H1 (cell line): ENCODE measurements at regions not wholly inside any gene's neighbourhood (a gene's known extent, or its start where the extent isn't known, plus 50 kb on each side); places are given as distances from the start of the nearest gene placed in this dataset.

Experiments
- CTCF ChIA-PET: fragments of 300-600 bp; sonication (Branson Sonifier 250); formaldehyde crosslinking; loops from one replicate; lab custom pipeline; 2021; ENCODE audit not compliant: partially characterized antibody; lab: Charles Lee
- POLR2A ChIA-PET: fragments of 300-600 bp; sonication (Branson Sonifier 250); formaldehyde crosslinking; loops from one replicate; lab custom pipeline; 2021; ENCODE audit warnings: inconsistent platforms; ENCODE audit not compliant: partially characterized antibody; lab: Charles Lee
- DNase-seq, 2 experiments: peaks; one replicate each; pipeline versions ENCODE4 v3.0.0 to v3.0.0-alpha.2; 2010 to 2022; ENCODE audit warnings: low spot score in 2 of 2, low read depth in 1 of 2, mixed read lengths in 1 of 2
- FAIRE-seq: peaks from 2 replicates; lab custom pipeline; 2011; peaks lifted over from hg19 to GRCh38; lab: Jason Lieb, UNC
- H2AFZ ChIP-seq: 2 replicates; pipeline ENCODE4 v1.8.1; 2012; ENCODE audit warnings: low read length, inconsistent platforms
- H2AK5ac ChIP-seq: 2 replicates; pipeline ENCODE4 v1.6.1; 2013; ENCODE audit warnings: low read depth, low read length
- H2BK120ac ChIP-seq: replicated peaks from 2 replicates; pipeline ENCODE3; 2013; ENCODE audit warnings: low read depth, low read length, inconsistent platforms
- H2BK12ac ChIP-seq: 2 replicates; pipeline ENCODE4 v1.6.1; 2013; ENCODE audit warnings: low read depth, low read length
- H2BK15ac ChIP-seq: 2 replicates; pipeline ENCODE4 v1.6.1; 2013; ENCODE audit warnings: low read length
- H2BK20ac ChIP-seq: 2 replicates; pipeline ENCODE4 v1.6.1; 2013; ENCODE audit warnings: low read length
- H2BK5ac ChIP-seq: 2 replicates; pipeline ENCODE4 v1.6.1; 2013; ENCODE audit warnings: low read depth, low read length
- H3K14ac ChIP-seq: 2 replicates; pipeline ENCODE4 v1.6.1; 2013; ENCODE audit warnings: inconsistent platforms; ENCODE audit not compliant: insufficient read length
- H3K18ac ChIP-seq: 2 replicates; pipeline ENCODE4 v1.6.1; 2013; ENCODE audit warnings: low read length; ENCODE audit errors: extremely low read depth
- H3K23ac ChIP-seq: 2 replicates; pipeline ENCODE4 v1.6.1; 2013; ENCODE audit warnings: inconsistent platforms; ENCODE audit not compliant: insufficient read length
- H3K23me2 ChIP-seq: 2 replicates; pipeline ENCODE4 v1.6.1; 2013; ENCODE audit warnings: low read depth, low read length
- H3K27ac ChIP-seq: 2 replicates; pipeline ENCODE4 v1.6.1; 2011; ENCODE audit warnings: low read depth, low read length, inconsistent platforms
- H3K27me3 ChIP-seq, 4 experiments: replicated peaks in 1 of 4; 1 replicate in 1 of 4; 2 replicates in 3 of 4; pipeline versions ENCODE4 v1.6.1 to v1.8.1; 2011 to 2013; ENCODE audit warnings: low read length in 3 of 4, mild to moderate bottlenecking in 3 of 4, inconsistent platforms in 2 of 4, mixed read lengths in 2 of 4, moderate library complexity in 1 of 4; ENCODE audit not compliant: control insufficient read depth in 3 of 4, insufficient read depth in 3 of 4; ENCODE audit errors: extremely low read depth in 1 of 4
- H3K36me3 ChIP-seq, 4 experiments: 2 replicates each; pipeline versions ENCODE4 v1.6.1 to v1.8.1; 2011 to 2013; ENCODE audit warnings: mild to moderate bottlenecking in 4 of 4, low read length in 3 of 4, moderate library complexity in 2 of 4, control low read depth in 1 of 4, inconsistent platforms in 1 of 4; ENCODE audit not compliant: insufficient read depth in 4 of 4, control insufficient read depth in 2 of 4
- H3K4ac ChIP-seq: replicated peaks from 2 replicates; pipeline ENCODE3; 2013; ENCODE audit warnings: low read length, low read depth, mixed read lengths, inconsistent platforms; ENCODE audit not compliant: insufficient read length
- H3K4me1 ChIP-seq, 4 experiments: replicated peaks in 1 of 4; 1 replicate in 1 of 4; 2 replicates in 3 of 4; pipeline versions ENCODE4 v1.6.1 to v1.8.1; 2011 to 2013; ENCODE audit warnings: low read length in 3 of 4, inconsistent platforms in 2 of 4, mixed read lengths in 1 of 4; ENCODE audit not compliant: insufficient read depth in 4 of 4, control insufficient read depth in 3 of 4
- H3K4me2 ChIP-seq, 2 experiments: 2 replicates each; pipeline versions ENCODE4 v1.6.1 to v1.8.1; 2011 to 2013; ENCODE audit warnings: low read depth in 2 of 2, low read length in 2 of 2, control low read depth in 1 of 2, inconsistent platforms in 1 of 2, mild to moderate bottlenecking in 1 of 2; ENCODE audit not compliant: insufficient read depth in 1 of 2
- H3K4me3 ChIP-seq, 4 experiments: fragments of 200-600, 300-600 bp in 1 of 4; sonication (generic), shearing (Covaris generic), sonication (Bioruptor Twin) in 1 of 4; 2 replicates each; pipeline versions ENCODE4 v1.5.1 to v1.8.1; 2011 to 2016; ENCODE audit warnings: low read length in 4 of 4, low read depth in 3 of 4, control low read depth in 2 of 4, inconsistent platforms in 2 of 4, mild to moderate bottlenecking in 2 of 4, mixed read lengths in 1 of 4, moderate library complexity in 1 of 4; ENCODE audit not compliant: insufficient read depth in 2 of 4; ENCODE audit errors: extremely low read depth in 1 of 4
- H3K56ac ChIP-seq: replicated peaks from 2 replicates; pipeline ENCODE3; 2013; ENCODE audit warnings: low read depth, mild to moderate bottlenecking, mixed read lengths, low read length, inconsistent platforms; ENCODE audit not compliant: insufficient read length
- H3K79me1 ChIP-seq: 2 replicates; pipeline ENCODE4 v1.6.1; 2013; ENCODE audit warnings: low read depth, low read length, control low read depth
- H3K79me2 ChIP-seq, 2 experiments: 2 replicates each; pipeline versions ENCODE4 v1.6.1 to v1.8.1; 2012 to 2013; ENCODE audit warnings: low read length in 2 of 2, mild to moderate bottlenecking in 2 of 2, inconsistent platforms in 1 of 2; ENCODE audit not compliant: insufficient read depth in 2 of 2, control insufficient read depth in 1 of 2
- H3K9ac ChIP-seq, 4 experiments: replicated peaks in 1 of 4; 1 replicate in 1 of 4; 2 replicates in 3 of 4; pipeline versions ENCODE4 v1.6.1 to v1.8.1; 2011 to 2013; ENCODE audit warnings: low read depth in 3 of 4, low read length in 3 of 4, control low read depth in 2 of 4, mild to moderate bottlenecking in 2 of 4, moderate library complexity in 2 of 4, inconsistent platforms in 1 of 4; ENCODE audit errors: extremely low read depth in 1 of 4
- H3K9me3 ChIP-seq, 2 experiments: 2 replicates each; pipeline versions ENCODE4 v1.6.1 to v1.8.1; 2012 to 2013; ENCODE audit warnings: mild to moderate bottlenecking in 2 of 2, moderate library complexity in 2 of 2, control low read depth in 1 of 2, inconsistent platforms in 1 of 2, low read depth in 1 of 2, low read length in 1 of 2, mixed read lengths in 1 of 2; ENCODE audit not compliant: insufficient read depth in 2 of 2
- H4K20me1 ChIP-seq, 2 experiments: replicated peaks in 1 of 2; 2 replicates each; pipeline versions ENCODE3 to v1.8.1; 2011 to 2013; ENCODE audit warnings: inconsistent platforms in 2 of 2, low read length in 2 of 2, mild to moderate bottlenecking in 1 of 2; ENCODE audit not compliant: insufficient read depth in 2 of 2, control insufficient read depth in 1 of 2
- H4K5ac ChIP-seq: 2 replicates; pipeline ENCODE4 v1.6.1; 2013; ENCODE audit warnings: low read length, low read depth, mixed read lengths, inconsistent platforms; ENCODE audit not compliant: insufficient read length
- H4K8ac ChIP-seq: 2 replicates; pipeline ENCODE4 v1.8.0; 2013; ENCODE audit warnings: mild to moderate bottlenecking, moderate library complexity, low read length, inconsistent platforms; ENCODE audit not compliant: insufficient read depth; ENCODE audit errors: extremely low read depth
- H4K91ac ChIP-seq: replicated peaks from 2 replicates; pipeline ENCODE3; 2013; ENCODE audit warnings: low read length, mixed read lengths, inconsistent platforms; ENCODE audit not compliant: insufficient read length
- CHD2 ChIP-seq: IDR thresholded peaks from 2 replicates; pipeline ENCODE4 v1.6.1; 2012; ENCODE audit warnings: low read length, improper control_type of control experiment
- CTBP2 ChIP-seq: IDR thresholded peaks from 2 replicates; pipeline ENCODE4 v1.7.0; 2011; ENCODE audit warnings: borderline replicate concordance, mild to moderate bottlenecking, moderate library complexity, mixed read lengths, low read length; ENCODE audit not compliant: insufficient read depth, insufficient read length
- EP300 ChIP-seq, 2 experiments: IDR thresholded peaks; 1 replicate in 1 of 2; 2 replicates in 1 of 2; pipeline ENCODE4 v1.6.1; 2011 to 2012; ENCODE audit warnings: low read depth in 2 of 2, low read length in 2 of 2, mild to moderate bottlenecking in 2 of 2, borderline replicate concordance in 1 of 2, inconsistent platforms in 1 of 2, moderate library complexity in 1 of 2
- FOSL1 ChIP-seq: IDR thresholded peaks from 2 replicates; pipeline ENCODE4 v1.6.1; 2011; ENCODE audit warnings: mild to moderate bottlenecking, low read depth, low read length, moderate library complexity; ENCODE audit not compliant: insufficient read depth
- KDM1A ChIP-seq: fragments of 200-600, 300-600 bp; sonication (generic); IDR thresholded peaks from 2 replicates; pipeline ENCODE4 v1.7.1; 2016; ENCODE audit warnings: mild to moderate bottlenecking, low read length, borderline replicate concordance
- KDM4A ChIP-seq: IDR thresholded peaks from one replicate; pipeline ENCODE4 v1.7.1; 2012; ENCODE audit warnings: low read depth, mild to moderate bottlenecking, moderate library complexity, low read length, inconsistent platforms; ENCODE audit not compliant: severe bottlenecking
- MAFK ChIP-seq: IDR thresholded peaks from 2 replicates; pipeline ENCODE4 v1.6.1; 2012; ENCODE audit warnings: low read depth, mild to moderate bottlenecking, improper control_type of control experiment, low read length
- SUZ12 ChIP-seq: fragments of 200-600 bp; sonication (generic); IDR thresholded peaks from 2 replicates; pipeline ENCODE4 v1.6.1; 2012; ENCODE audit warnings: mild to moderate bottlenecking, inconsistent platforms, low read length, moderate library complexity, mixed read lengths
- TEAD4 ChIP-seq: IDR thresholded peaks from 2 replicates; pipeline ENCODE4 v1.6.1; 2012; ENCODE audit warnings: low read depth, low read length, inconsistent platforms, mixed read lengths
- WGBS, 2 experiments: shearing (Covaris generic) in 1 of 2; methylation state at CpG; one replicate each; pipeline versions ENCODE4 v1.1.6 to v1.1.7; 2013 to 2015; ENCODE audit warnings: low lambda C conversion rate in 2 of 2, mixed read lengths in 2 of 2, inconsistent platforms in 1 of 2, low coverage in 1 of 2, missing lambda C conversion rate in 1 of 2; ENCODE audit not compliant: insufficient replicate concordance in 2 of 2, insufficient coverage in 1 of 2, insufficient read length in 1 of 2; ENCODE audit errors: extremely low coverage in 1 of 2, missing lambda C conversion rate in 1 of 2; 5-methylcytosine and 5-hydroxymethylcytosine counted together
- TF ChIP-seq, protein P1 (sequence below): IDR thresholded peaks from 2 replicates; pipeline ENCODE4 v1.6.1; 2012; ENCODE audit warnings: inconsistent platforms
- TF ChIP-seq, protein P2 (sequence below): IDR thresholded peaks from 2 replicates; pipeline ENCODE4 v1.6.1; 2011; ENCODE audit warnings: low read length, improper control_type of control experiment

DNA sequence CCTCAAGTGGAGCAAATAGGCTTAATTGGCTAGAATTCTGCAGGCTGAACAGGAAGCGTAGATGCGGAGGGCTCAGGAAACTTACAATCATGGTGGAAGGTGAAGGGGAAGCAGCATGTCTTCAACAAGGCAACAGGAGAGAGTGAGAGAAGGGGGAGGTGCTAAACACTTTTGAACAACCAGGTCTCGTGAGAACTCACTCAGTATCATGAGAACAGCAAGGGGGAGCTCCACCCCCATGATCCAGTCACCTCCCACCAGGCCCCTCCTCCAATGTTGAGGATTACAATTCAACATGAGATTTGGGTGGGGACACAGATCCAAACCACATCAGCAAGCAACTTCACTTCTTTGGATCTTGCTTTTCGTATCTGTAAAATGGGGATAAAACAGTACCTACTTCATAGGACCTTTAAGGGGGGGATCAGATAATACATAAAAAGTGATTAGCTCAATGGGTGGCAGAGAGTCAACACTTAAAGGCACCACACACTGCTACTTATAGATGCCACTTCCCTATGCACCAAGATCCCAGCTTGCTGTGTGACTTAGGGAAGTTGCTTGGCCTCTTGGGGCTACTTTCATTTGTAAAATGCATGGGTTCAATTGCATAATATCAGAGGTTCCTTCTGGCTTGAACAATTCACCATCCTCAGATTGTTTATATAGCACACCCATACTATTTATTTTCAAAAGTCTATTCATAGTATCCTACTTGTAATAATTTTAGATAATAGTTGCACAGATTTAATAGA is 184.8 kb upstream of the RPH3A start:
- FAIRE-seq, result no peak
- TF ChIP-seq, protein P1, sequence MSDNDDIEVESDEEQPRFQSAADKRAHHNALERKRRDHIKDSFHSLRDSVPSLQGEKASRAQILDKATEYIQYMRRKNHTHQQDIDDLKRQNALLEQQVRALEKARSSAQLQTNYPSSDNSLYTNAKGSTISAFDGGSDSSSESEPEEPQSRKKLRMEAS, result peak; percentile 46; the same call in 1 of the 2 replicates
- TF ChIP-seq KDM1A, result no peak
- no peak for TF ChIP-seq SUZ12
- no peak for TF ChIP-seq EP300 (IDR thresholded peaks at IDR 0.05; ENCODE audit: borderline replicate concordance in 1 of 2, low read depth in 2 of 2, low read length in 2 of 2)
- no peak for TF ChIP-seq KDM4A
- no peak for TF ChIP-seq MAFK
- peak; percentile 81 for TF ChIP-seq CHD2
- TF ChIP-seq FOSL1, result no peak
- TF ChIP-seq CTBP2, result no peak
- TF ChIP-seq, protein P2, sequence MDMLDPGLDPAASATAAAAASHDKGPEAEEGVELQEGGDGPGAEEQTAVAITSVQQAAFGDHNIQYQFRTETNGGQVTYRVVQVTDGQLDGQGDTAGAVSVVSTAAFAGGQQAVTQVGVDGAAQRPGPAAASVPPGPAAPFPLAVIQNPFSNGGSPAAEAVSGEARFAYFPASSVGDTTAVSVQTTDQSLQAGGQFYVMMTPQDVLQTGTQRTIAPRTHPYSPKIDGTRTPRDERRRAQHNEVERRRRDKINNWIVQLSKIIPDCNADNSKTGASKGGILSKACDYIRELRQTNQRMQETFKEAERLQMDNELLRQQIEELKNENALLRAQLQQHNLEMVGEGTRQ, result no peak
- no peak for TF ChIP-seq TEAD4

More for the DNA sequence above, 184.8 kb upstream of the RPH3A start:
- Histone ChIP-seq H2AK5ac (no peak overlapping the region), H4K20me1 (no peaks in the 10 kb centered on the region), H4K91ac (no peak overlapping the region), H3K14ac (no peak overlapping the region), H2BK15ac (no peak overlapping the region), H2AFZ (no peak overlapping the region), H3K79me1 (no peaks in the 10 kb centered on the region), H3K4me3 (no peak overlapping the region), H3K79me2 (no peaks in the 10 kb centered on the region), H3K9me3 (no peaks in the 10 kb centered on the region), H2BK12ac (no peak overlapping the region), H3K4me2 (no peak overlapping the region), H3K23me2 (no peaks in the 10 kb centered on the region; the same call in 1 of the 2 replicates), H3K4ac (no peak overlapping the region), H3K56ac (no peak overlapping the region), H3K27me3 (peaks cover 0 to 2% (median 0%) of the 10 kb centered on the region in 4 experiments; a peak in 3 of 7 replicates), H3K36me3 (no peaks in the 10 kb centered on the region), H3K9ac (no peak overlapping the region), H4K5ac (no peak overlapping the region), H3K4me1 (peaks cover 0 to 8% (median 3%) of the 10 kb centered on the region in 4 experiments; a peak in 4 of 7 replicates), H2BK120ac (no peak overlapping the region), H2BK20ac (no peak overlapping the region), H2BK5ac (no peak overlapping the region), H4K8ac (no peak overlapping the region), H3K27ac (no peak overlapping the region), H3K18ac (no peak overlapping the region), H3K23ac (no peak overlapping the region)
- ChIA-PET CTCF (interaction anchor here (0.6 to 1.0 kb wide), 2 partner anchors 36 to 87 kb away, joined by 3 read pairs; no protein-coding TSS in a partner anchor), POLR2A (interaction anchor here (1.3 kb wide), 1 partner anchor 10 kb away, joined by 4 read pairs; no protein-coding TSS in a partner anchor)
- WGBS, 2 experiments, result 93% methylated on average over 4 of the region's 4 CpGs; no CpG with 5 or more reads in 1 of the 2 experiments
- DNase-seq, result no peak
